GM21367 (cell line): ENCODE measurements at regions not wholly inside any gene's neighbourhood (a gene's known extent, or its start where the extent isn't known, plus 50 kb on each side); places are given as distances from the start of the nearest gene placed in this dataset.

Source experiments
- ATAC-seq: cut with Tn5 transposase; IDR thresholded peaks from one replicate; pipeline ENCODE4 v1.9.1; 2021; ENCODE audit not compliant: unreplicated experiment

GRCh38 chr10:113287592-113287991 lies 265.3 kb upstream of the HABP2 start:
- no peak for ATAC-seq

GRCh38 chr10:113290137-113290536 lies 262.7 kb upstream of the HABP2 start:
- no peak for ATAC-seq

DNA sequence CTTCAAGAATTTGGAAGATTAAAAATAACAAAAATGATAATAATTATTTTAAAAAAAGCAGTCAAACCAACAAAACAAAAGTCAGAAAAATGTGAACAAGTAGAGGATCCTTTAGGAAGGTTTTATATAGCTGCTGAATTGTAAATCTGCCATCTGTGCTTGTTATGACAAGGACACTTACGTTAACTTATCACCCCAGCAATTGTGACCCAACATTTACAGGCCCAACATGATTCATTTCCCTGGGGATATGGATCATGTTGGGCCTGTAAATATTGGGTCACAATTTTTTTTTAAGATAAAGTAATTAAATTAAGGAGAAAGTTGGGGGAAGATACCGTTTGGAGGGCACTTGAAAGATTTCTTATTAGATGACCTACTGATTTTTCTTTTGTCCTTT lies 261.4 kb upstream of the HABP2 start:
- ATAC-seq, result no peak

- ATAC-seq, result no peak
Measured at GRCh38 chr10:113292086-113292485, 260.8 kb upstream of the HABP2 start.

GRCh38 chr10:113292743-113293142 lies 260.1 kb upstream of the HABP2 start:
- no peak for ATAC-seq

GRCh38 chr10:113293167-113293566 lies 259.7 kb upstream of the HABP2 start:
- ATAC-seq, result no peak

GRCh38 chr10:113294868-113295267 lies 258.0 kb upstream of the HABP2 start:
- ATAC-seq, result no peak

DNA sequence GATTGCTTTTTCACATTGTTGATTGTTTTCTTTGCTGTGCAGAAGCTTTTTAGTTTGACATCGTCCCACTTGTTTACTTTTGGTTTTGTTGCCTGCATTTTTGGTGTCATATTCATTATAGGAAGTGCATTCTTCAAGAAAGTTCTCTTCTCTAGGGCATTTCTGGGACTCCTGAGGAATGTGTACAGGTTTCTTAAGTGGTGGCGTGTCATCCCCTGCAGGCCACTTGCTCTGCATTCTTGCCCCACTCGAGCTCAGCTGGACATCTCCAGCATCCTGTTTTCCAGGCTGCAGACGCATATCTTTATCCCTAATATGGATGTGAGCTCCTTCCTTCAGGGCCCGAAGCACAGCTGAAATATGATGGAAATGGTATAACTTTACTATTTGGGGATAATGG lies 255.6 kb upstream of the HABP2 start:
- no peak for ATAC-seq

DNA sequence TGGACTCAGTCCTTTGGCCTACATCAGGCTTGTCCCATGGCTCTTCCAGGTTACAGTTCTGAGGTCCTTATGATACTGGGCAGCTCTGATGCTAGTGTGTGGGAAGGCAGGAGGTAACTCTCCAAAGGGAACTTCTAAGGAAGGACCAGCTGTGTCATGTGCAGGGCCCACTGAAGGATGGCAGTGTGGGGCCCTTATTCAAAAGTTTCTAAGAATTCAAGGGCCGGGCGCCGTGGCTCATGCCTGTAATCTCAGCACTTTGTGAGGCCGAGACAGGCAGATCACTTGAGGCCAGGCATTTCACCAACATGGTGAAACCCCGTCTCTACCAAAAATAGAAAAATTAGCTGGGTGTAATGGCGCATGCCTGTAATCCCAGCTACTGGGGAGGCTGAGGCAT lies 254.2 kb upstream of the HABP2 start:
- ATAC-seq, result no peak

DNA sequence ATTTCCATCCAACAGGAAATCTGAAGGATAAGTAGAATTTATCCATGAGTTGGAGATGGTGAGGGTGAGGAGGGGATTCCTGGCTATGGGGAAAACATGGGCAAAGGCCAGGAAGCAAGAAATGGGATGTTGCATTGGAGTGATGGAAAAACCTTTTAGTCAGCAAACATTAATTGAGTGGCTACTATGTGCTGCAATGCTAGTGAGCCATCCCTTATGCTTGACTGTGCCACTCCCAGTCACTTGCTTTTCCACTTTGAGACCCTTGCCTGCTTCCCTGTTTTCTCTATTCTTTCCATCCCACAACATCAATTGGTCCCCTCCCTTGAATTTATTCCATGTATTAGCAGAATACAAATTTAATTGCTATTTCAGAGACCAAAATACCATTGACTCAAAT lies 252.7 kb upstream of the HABP2 start:
- ATAC-seq, result no peak

DNA sequence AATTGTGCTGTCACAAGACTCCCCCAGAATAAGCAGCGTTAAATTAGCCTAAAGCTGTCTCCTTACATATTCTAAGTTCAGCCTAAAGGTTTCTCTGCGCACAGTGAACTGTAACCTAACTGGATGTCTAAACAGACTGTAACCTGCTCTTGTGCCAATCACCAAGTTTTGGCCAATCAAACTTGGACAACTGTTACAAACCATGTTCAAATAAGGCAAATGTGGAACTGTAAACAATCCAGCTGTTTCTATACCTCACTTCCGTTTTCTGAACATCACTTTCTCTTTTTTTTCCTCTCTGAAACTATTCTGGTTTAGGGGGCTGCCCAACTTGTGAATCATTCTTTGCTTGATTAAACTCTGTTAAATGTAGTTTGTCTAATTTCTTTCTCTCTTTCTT lies 252.2 kb upstream of the HABP2 start:
- ATAC-seq, result no peak

DNA sequence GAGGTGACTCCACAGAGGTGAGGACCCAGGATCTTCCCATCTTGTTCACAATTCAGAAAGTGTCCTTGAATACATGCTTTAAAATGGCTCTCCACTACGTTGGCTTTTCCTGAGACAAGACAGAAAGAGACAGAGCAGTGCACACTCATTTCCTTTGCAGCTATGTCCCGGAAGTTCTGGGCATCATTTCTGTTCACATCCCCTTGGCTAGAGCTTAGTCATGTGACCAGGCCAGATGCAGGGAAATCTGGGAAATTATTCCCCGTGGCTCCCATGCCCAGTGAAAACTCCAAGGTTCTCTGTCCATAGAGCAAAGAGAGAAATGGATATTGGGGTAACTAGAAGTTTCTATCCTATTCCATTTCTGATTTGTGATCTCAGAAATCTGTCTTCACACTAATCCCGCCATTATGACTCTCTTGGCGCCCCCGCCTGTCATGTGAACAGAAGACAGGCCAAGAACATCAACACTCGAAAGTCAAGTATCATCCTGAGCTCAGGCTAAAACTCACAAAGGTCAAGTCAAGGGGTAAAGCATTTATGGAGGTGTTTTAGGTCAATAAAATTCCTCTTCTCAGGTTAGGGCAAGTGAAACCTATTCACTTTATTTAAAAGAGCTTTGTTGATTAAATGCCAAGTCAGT lies 251.4 kb upstream of the HABP2 start:
- ATAC-seq, result no peak

- no peak for ATAC-seq
Measured at GRCh38 chr10:113302062-113302461, 250.8 kb upstream of the HABP2 start.

DNA sequence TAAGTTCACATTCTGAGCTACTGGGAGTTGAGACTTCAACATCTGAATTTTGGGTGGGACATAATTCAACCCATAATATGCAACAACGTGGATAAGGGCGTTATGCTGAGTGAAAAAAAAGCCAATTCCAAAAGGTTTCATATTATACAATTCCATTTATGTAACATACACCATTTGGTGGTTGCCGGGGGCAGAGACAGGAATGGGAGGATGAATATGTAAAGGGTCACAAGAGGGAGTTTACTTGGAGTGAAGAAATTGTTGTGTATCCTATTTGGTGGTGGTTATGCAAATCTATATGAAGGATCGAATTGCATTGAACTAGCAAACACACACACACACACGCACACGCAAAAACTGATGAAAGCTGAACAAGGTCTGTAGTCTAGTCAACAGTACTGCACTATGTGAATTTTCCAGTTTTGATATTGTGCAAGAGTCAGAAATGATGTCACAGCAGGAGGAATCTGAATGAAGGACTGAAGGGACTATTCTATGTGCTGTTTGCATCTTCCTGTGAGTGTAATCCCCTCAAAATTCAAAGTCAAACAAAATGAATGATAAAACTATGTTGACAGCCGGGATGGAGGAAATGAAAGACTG lies 249.2 kb upstream of the HABP2 start:
- no peak for ATAC-seq

GRCh38 chr10:113304726-113305125 lies 248.1 kb upstream of the HABP2 start:
- no peak for ATAC-seq

DNA sequence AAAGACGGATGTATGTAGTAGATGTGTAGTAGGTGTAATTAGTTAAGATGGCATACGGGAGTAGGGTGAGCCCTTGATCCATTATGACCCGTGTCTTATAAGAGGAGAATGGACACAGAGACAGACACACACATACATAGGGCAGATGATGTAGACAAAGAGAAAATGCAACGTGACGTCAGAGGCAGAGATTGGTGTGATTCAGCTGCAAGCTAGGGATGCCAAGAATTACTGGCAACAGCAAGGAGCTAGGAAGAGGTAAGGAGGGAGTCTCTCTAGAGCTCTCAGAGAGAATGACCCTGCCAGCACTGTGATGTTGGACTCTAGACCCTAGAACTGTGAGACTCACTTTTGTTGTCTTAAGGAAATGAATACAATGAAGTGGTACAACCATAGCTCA lies 247.0 kb upstream of the HABP2 start:
- no peak for ATAC-seq

DNA sequence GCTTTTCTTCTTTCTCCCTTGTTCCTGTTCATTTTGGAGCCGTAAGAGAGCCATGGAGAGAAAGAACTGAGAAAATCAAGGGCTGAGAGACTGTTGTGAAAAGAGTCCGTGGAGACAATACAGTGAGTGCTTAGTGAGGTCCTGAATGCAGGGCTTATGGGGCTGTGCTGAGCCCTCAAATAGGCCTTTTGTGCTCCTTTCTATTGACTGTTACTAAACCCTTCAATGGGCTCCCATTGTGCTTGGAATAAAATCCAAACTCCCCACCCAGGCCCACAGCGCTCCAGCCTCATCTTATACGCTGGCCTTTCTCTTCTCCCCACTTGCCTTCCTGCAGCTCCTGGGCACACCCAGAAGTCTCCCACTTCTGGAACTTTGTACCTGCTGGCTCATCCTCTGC lies 243.1 kb upstream of the HABP2 start:
- ATAC-seq, result no peak

DNA sequence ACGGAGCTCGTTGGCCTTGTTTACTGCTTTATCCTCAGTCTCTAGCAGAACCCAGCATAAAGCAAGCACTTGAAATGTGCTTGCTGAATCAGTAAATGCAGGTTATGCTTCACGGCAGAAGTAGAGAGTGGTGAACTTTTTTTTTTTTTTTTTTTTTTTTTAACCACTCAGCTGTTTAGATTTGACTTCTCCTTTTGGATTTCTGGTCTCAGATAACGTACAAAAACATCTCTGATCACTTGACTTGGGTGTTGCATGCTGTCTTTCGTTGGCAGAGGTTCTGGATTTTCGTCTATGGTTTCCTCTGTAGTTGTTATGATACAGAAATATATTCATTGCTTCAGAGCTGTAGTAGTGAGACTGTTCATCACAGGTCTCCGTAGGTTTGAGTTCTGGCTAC lies 242.5 kb upstream of the HABP2 start:
- no peak for ATAC-seq

- no peak for ATAC-seq
Measured at GRCh38 chr10:113313048-113313602, 239.7 kb upstream of the HABP2 start.

DNA sequence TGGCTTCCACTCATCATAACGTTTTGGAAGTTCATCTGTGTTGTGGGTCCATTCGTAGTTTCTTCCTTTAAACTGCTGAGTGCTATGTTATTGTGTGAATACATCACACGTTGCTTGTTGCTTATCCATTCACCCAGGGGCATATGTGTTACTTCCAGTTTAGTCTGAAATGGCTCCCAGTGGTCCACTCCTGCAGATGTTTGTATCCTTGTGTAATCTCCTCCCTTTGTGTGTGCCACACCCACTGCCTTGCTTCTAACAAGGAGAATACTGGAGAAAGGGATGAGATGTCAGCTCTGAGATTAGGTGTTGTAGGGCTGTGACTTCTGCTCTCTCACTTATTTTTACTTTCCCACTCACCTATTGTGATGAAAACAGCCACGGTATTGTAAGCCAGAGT lies 239.1 kb upstream of the HABP2 start:
- ATAC-seq, result no peak

- no peak for ATAC-seq
Measured at GRCh38 chr10:113316506-113316905, 236.3 kb upstream of the HABP2 start.

DNA sequence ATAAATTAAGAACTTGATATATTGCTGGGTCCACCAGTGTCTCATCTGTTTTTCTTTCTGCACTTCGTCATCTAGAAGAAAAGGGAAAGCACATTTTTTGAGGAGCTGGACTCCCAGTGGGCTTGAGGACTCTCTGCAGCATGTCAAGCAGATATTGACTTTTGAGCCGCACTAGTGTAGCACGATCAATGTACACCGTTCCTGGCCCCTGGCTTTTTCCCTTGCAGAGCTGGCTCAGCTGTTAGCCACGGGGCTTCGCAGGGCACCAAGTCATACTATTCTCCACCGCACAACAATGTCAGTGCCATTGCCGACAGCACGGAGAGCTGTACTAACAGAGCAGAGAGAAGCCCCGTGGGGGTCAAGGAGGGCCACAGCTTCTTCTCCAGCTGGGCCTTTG lies 235.4 kb upstream of the HABP2 start:
- ATAC-seq, result no peak

GRCh38 chr10:113319479-113319878 lies 233.4 kb upstream of the HABP2 start:
- ATAC-seq, result no peak
